K562 (cell line): ENCODE measurements at regions not wholly inside any gene's neighbourhood (a gene's known extent, or its start where the extent isn't known, plus 50 kb on each side); places are given as distances from the start of the nearest gene placed in this dataset.

Experiments used
- ZFP30 ChIP-seq: fragments of 250-450 bp; sonication (Bioruptor Pico); IDR thresholded peaks from 2 replicates; pipeline ENCODE4 v1.8.0; 2022; ENCODE audit warnings: moderate library complexity, mild to moderate bottlenecking, inconsistent platforms, borderline replicate concordance
- ZNF79 ChIP-seq: fragments of 250-450 bp; sonication (Bioruptor Pico); IDR thresholded peaks from 2 replicates; pipeline ENCODE4 v1.4.0; 2020; ENCODE audit warnings: low read depth, mild to moderate bottlenecking, moderate library complexity
- TF ChIP-seq, protein P1 (sequence below), 3 experiments: IDR thresholded peaks in 2 of 3; conservative IDR thresholded peaks in 1 of 3; 2 replicates each; pipeline ENCODE4 v1.5.1; 2011 to 2012; ENCODE audit warnings: low read length in 3 of 3, mild to moderate bottlenecking in 3 of 3, control low read depth in 2 of 3, improper control_type of control experiment in 1 of 3, inconsistent platforms in 1 of 3, low read depth in 1 of 3, mixed read lengths in 1 of 3, moderate library complexity in 1 of 3; ENCODE audit not compliant: insufficient read depth in 2 of 3
- TF ChIP-seq, protein P2 (sequence below): fragments of 150-350 bp; IDR thresholded peaks from 2 replicates; pipeline ENCODE4 v1.6.1; 2014; ENCODE audit warnings: low read depth, mild to moderate bottlenecking, low read length, borderline replicate concordance

DNA sequence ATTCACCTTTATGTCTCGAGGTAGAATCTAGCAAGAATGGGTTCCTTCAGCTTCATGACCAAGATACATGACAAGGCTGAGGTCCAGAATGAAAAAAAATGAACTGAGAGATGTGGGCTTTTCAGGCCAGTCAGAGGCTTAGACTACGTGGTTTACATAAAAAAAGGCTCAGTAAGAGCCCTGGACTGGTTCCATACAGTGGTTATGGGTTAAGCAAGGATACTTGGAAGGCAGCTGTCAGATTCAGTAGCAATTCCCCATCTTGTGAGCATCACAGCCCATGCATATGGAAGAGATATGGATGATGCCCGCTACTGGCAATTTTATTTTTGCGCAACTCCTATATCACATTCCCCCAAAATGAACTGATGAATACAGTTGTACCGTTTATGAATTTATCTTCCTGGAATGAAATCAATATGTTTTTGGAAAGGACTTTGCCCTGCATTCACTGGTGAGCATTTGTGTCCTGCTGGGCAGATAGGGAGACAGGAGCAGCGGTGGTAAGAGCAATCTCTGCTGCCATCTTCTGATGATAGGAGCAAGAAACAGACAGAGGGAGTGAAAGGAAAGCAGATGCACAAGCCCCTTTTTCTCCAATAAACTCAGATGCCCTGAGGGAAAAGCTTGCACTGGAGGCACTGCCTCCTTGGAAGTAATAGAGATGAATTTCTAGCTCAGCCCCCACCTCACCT, 280.4 kb downstream of the GALC start:
- TF ChIP-seq ZNF79 (CRISPR knock-in tag) (no peak), ZFP30 (CRISPR knock-in tag) (no peak)
- TF ChIP-seq, protein P1, sequence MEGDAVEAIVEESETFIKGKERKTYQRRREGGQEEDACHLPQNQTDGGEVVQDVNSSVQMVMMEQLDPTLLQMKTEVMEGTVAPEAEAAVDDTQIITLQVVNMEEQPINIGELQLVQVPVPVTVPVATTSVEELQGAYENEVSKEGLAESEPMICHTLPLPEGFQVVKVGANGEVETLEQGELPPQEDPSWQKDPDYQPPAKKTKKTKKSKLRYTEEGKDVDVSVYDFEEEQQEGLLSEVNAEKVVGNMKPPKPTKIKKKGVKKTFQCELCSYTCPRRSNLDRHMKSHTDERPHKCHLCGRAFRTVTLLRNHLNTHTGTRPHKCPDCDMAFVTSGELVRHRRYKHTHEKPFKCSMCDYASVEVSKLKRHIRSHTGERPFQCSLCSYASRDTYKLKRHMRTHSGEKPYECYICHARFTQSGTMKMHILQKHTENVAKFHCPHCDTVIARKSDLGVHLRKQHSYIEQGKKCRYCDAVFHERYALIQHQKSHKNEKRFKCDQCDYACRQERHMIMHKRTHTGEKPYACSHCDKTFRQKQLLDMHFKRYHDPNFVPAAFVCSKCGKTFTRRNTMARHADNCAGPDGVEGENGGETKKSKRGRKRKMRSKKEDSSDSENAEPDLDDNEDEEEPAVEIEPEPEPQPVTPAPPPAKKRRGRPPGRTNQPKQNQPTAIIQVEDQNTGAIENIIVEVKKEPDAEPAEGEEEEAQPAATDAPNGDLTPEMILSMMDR (IDR thresholded peaks at IDR 0.05 in 2 of 3, conservative IDR thresholded peaks at IDR 0.05 in 1 of 3; ENCODE audit: insufficient read depth in 2 of 3, low read depth in 1 of 3, low read length in 3 of 3) = no peak
- TF ChIP-seq, protein P2, sequence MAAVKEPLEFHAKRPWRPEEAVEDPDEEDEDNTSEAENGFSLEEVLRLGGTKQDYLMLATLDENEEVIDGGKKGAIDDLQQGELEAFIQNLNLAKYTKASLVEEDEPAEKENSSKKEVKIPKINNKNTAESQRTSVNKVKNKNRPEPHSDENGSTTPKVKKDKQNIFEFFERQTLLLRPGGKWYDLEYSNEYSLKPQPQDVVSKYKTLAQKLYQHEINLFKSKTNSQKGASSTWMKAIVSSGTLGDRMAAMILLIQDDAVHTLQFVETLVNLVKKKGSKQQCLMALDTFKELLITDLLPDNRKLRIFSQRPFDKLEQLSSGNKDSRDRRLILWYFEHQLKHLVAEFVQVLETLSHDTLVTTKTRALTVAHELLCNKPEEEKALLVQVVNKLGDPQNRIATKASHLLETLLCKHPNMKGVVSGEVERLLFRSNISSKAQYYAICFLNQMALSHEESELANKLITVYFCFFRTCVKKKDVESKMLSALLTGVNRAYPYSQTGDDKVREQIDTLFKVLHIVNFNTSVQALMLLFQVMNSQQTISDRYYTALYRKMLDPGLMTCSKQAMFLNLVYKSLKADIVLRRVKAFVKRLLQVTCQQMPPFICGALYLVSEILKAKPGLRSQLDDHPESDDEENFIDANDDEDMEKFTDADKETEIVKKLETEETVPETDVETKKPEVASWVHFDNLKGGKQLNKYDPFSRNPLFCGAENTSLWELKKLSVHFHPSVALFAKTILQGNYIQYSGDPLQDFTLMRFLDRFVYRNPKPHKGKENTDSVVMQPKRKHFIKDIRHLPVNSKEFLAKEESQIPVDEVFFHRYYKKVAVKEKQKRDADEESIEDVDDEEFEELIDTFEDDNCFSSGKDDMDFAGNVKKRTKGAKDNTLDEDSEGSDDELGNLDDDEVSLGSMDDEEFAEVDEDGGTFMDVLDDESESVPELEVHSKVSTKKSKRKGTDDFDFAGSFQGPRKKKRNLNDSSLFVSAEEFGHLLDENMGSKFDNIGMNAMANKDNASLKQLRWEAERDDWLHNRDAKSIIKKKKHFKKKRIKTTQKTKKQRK = no peak
